GM18873 (cell line): ENCODE measurements at regions not wholly inside any gene's neighbourhood (a gene's known extent, or its start where the extent isn't known, plus 50 kb on each side); places are given as distances from the start of the nearest gene placed in this dataset.

Experiments used
- ATAC-seq: cut with Tn5 transposase; IDR thresholded peaks from one replicate; pipeline ENCODE4 v1.9.1; 2021; ENCODE audit warnings: mild to moderate bottlenecking, moderate library complexity, moderate number of reproducible peaks; ENCODE audit not compliant: unreplicated experiment, low FRiP score

GRCh38 chr6:105568751-105569150, 165.9 kb upstream of the PREP start:
- no peak for ATAC-seq

- no peak for ATAC-seq
Observed at GRCh38 chr6:105568142-105568541, 165.3 kb upstream of the PREP start.

GRCh38 chr6:105567140-105567539, 164.3 kb upstream of the PREP start:
- no peak for ATAC-seq

- ATAC-seq: no peak
Observed at GRCh38 chr6:105566503-105566902, 163.6 kb upstream of the PREP start.

- ATAC-seq: no peak
Observed at GRCh38 chr6:105564121-105564902, 161.4 kb upstream of the PREP start.

- ATAC-seq: no peak
Observed at GRCh38 chr6:105562027-105562426, 159.1 kb upstream of the PREP start.

GRCh38 chr6:105561486-105561885, 158.6 kb upstream of the PREP start:
- no peak for ATAC-seq

GRCh38 chr6:105560611-105561066, 157.8 kb upstream of the PREP start:
- ATAC-seq: peak; percentile 93

- no peak for ATAC-seq
Observed at GRCh38 chr6:105557291-105557690, 154.4 kb upstream of the PREP start.

- no peak for ATAC-seq
Observed at GRCh38 chr6:105553171-105553570, 150.3 kb upstream of the PREP start.

GRCh38 chr6:105550955-105551620, 148.2 kb upstream of the PREP start:
- no peak for ATAC-seq

GRCh38 chr6:105546754-105547153, 143.9 kb upstream of the PREP start:
- no peak for ATAC-seq

- no peak for ATAC-seq
Observed at GRCh38 chr6:105545947-105546731, 143.3 kb upstream of the PREP start.

GRCh38 chr6:105545228-105545920, 142.5 kb upstream of the PREP start:
- no peak for ATAC-seq

GRCh38 chr6:105539911-105540310, 137.0 kb upstream of the PREP start:
- no peak for ATAC-seq

GRCh38 chr6:105537981-105538578, 135.2 kb upstream of the PREP start:
- ATAC-seq: no peak

- no peak for ATAC-seq
Observed at GRCh38 chr6:105536961-105537360, 134.1 kb upstream of the PREP start.

GRCh38 chr6:105533301-105533700, 130.4 kb upstream of the PREP start:
- no peak for ATAC-seq

- no peak for ATAC-seq
Observed at GRCh38 chr6:105526225-105526872, 123.5 kb upstream of the PREP start.
